Sigmoid colon (tissue), 4 donors: ENCODE measurements at regions not wholly inside any gene's neighbourhood (a gene's known extent, or its start where the extent isn't known, plus 50 kb on each side); places are given as distances from the start of the nearest gene placed in this dataset.

Source experiments
- EP300 ChIP-seq, 4 donors: sonication (generic); formaldehyde crosslinking; IDR thresholded peaks; one replicate each; pipeline ENCODE4 v1.6.1; 2017; ENCODE audit warnings: antibody characterized with exemption in 4 of 4
- POLR2AphosphoS5 ChIP-seq, 4 donors: sonication (generic); formaldehyde crosslinking; IDR thresholded peaks; one replicate each; pipeline ENCODE4 v1.6.1; 2017; ENCODE audit warnings: antibody characterized with exemption in 4 of 4
- TF ChIP-seq, protein P1 (sequence below), 4 experiments: fragments of 450-650 bp in 3 of 4; fragments of 200-600 bp in 1 of 4; IDR thresholded peaks; one replicate each; pipeline ENCODE4 v1.5.1; 2016 to 2019; ENCODE audit warnings: antibody characterized with exemption in 4 of 4, mild to moderate bottlenecking in 3 of 4, moderate library complexity in 2 of 4

DNA sequence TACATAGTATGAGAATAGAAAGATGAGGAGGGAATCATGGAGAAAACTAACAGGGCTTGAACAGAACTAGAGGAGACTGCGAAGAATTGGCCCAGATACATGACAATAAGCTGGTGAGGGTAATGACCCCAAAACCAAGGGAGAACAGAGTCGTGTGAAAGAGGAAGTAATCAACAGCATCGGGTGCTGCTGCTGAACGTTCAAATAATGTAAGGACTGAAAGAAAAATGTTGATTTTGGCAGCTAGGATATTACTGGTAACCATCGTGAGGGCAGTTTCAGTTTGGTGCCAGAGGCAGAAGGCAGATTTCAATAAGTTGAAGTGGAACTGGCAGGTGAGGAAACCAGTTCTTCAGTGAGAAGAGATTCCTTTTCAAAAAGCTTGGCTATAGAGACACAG, 66.8 kb upstream of the SMC2 start:
- TF ChIP-seq EP300 (IDR thresholded peaks at IDR 0.05) (no peak), POLR2AphosphoS5 (IDR thresholded peaks at IDR 0.05) (no peak)
- TF ChIP-seq, protein P1, sequence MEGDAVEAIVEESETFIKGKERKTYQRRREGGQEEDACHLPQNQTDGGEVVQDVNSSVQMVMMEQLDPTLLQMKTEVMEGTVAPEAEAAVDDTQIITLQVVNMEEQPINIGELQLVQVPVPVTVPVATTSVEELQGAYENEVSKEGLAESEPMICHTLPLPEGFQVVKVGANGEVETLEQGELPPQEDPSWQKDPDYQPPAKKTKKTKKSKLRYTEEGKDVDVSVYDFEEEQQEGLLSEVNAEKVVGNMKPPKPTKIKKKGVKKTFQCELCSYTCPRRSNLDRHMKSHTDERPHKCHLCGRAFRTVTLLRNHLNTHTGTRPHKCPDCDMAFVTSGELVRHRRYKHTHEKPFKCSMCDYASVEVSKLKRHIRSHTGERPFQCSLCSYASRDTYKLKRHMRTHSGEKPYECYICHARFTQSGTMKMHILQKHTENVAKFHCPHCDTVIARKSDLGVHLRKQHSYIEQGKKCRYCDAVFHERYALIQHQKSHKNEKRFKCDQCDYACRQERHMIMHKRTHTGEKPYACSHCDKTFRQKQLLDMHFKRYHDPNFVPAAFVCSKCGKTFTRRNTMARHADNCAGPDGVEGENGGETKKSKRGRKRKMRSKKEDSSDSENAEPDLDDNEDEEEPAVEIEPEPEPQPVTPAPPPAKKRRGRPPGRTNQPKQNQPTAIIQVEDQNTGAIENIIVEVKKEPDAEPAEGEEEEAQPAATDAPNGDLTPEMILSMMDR (IDR thresholded peaks at IDR 0.05), result no peak
